ENCODE measurements at regions not wholly inside any gene's neighbourhood (a gene's known extent, or its start where the extent isn't known, plus 50 kb on each side); places are given as distances from the start of the nearest gene placed in this dataset.
"Not testable (repeated sequence)": the region's sequence is repeated elsewhere in the genome, so short reads cannot be mapped to it uniquely, and the experiment has no call there.

GRCh38 chr17:20633268-20634059 is 53.9 kb downstream of the CDRT15L2 start:
- DNase-seq = not testable (repeated sequence)

- not testable (repeated sequence) for DNase-seq
These were observed 60.6 kb downstream of the CDRT15L2 start for GRCh38 chr17:20640147-20640546.

- DNase-seq = peak; percentile 32
These were observed 67.2 kb downstream of the CDRT15L2 start for GRCh38 chr17:20646661-20647272.

- DNase-seq = not testable (repeated sequence)
These were observed 69.7 kb downstream of the CDRT15L2 start for GRCh38 chr17:20649097-20649767.

GRCh38 chr17:20651022-20651421 is 71.5 kb downstream of the CDRT15L2 start:
- DNase-seq = not testable (repeated sequence)

GRCh38 chr17:20651736-20652135 is 72.2 kb downstream of the CDRT15L2 start:
- peak; percentile 32 for DNase-seq

- not testable (repeated sequence) for DNase-seq
These were observed 73.9 kb downstream of the CDRT15L2 start for GRCh38 chr17:20653391-20653790.

GRCh38 chr17:20654114-20654513 is 74.6 kb downstream of the CDRT15L2 start:
- not testable (repeated sequence) for DNase-seq

- not testable (repeated sequence) for DNase-seq
These were observed 75.1 kb downstream of the CDRT15L2 start for GRCh38 chr17:20654575-20654974.

- DNase-seq = not testable (repeated sequence)
These were observed 85.8 kb downstream of the CDRT15L2 start for GRCh38 chr17:20665103-20665955.

- not testable (repeated sequence) for DNase-seq
These were observed 87.2 kb downstream of the CDRT15L2 start for GRCh38 chr17:20666689-20667088.

GRCh38 chr17:20667712-20668111 is 88.2 kb downstream of the CDRT15L2 start:
- not testable (repeated sequence) for DNase-seq

GRCh38 chr17:20668316-20668715 is 88.8 kb downstream of the CDRT15L2 start:
- DNase-seq = not testable (repeated sequence)

GRCh38 chr17:20668868-20669267 is 89.3 kb downstream of the CDRT15L2 start:
- DNase-seq = not testable (repeated sequence)

- DNase-seq = not testable (repeated sequence)
These were observed 91.0 kb downstream of the CDRT15L2 start for GRCh38 chr17:20670506-20670905.

- DNase-seq = not testable (repeated sequence)
These were observed 94.8 kb downstream of the CDRT15L2 start for GRCh38 chr17:20674374-20674773.

- not testable (repeated sequence) for DNase-seq
These were observed 96.2 kb downstream of the CDRT15L2 start for GRCh38 chr17:20675707-20676106.

GRCh38 chr17:20676656-20677055 is 97.1 kb downstream of the CDRT15L2 start:
- not testable (repeated sequence) for DNase-seq

- DNase-seq = not testable (repeated sequence)
These were observed 97.9 kb downstream of the CDRT15L2 start for GRCh38 chr17:20677469-20677868.

GRCh38 chr17:20678424-20678823 is 98.9 kb downstream of the CDRT15L2 start:
- DNase-seq = not testable (repeated sequence)

GRCh38 chr17:20681746-20682722 is 102.5 kb downstream of the CDRT15L2 start:
- not testable (repeated sequence) for DNase-seq

Data from right hindlimb (tissue), 1 donor.